ENCODE measurements at regions not wholly inside any gene's neighbourhood (a gene's known extent, or its start where the extent isn't known, plus 50 kb on each side); places are given as distances from the start of the nearest gene placed in this dataset.
"Not testable (repeated sequence)": the region's sequence is repeated elsewhere in the genome, so short reads cannot be mapped to it uniquely, and the experiment has no call there.

GRCh38 chr10:60527676-60528075 lies 138.0 kb upstream of the ANK3 start:
- in situ Hi-C loops (cut with MboI; ENCODE audit: low pct_unique_long_range_greater_than_20kb, low sequenced_read_pairs, unreplicated experiment) = no loop called here
- no peak for TF ChIP-seq CTCF (IDR thresholded peaks at IDR 0.05; ENCODE audit: extremely low read depth, insufficient read depth, missing control alignments)
- no peak for DNase-seq (ENCODE audit: low spot score)

GRCh38 chr10:60525716-60526585 lies 136.3 kb upstream of the ANK3 start:
- no peak for DNase-seq (ENCODE audit: low spot score)
- in situ Hi-C loops (cut with MboI; ENCODE audit: low pct_unique_long_range_greater_than_20kb, low sequenced_read_pairs, unreplicated experiment) = no loop called here
- TF ChIP-seq CTCF (IDR thresholded peaks at IDR 0.05; ENCODE audit: extremely low read depth, insufficient read depth, missing control alignments) = no peak

- in situ Hi-C loops (cut with MboI; ENCODE audit: low pct_unique_long_range_greater_than_20kb, low sequenced_read_pairs, unreplicated experiment) = no loop called here
- DNase-seq (ENCODE audit: low spot score) = no peak
- no peak for TF ChIP-seq CTCF (IDR thresholded peaks at IDR 0.05; ENCODE audit: extremely low read depth, insufficient read depth, missing control alignments)
Measured at GRCh38 chr10:60524541-60524940, 134.9 kb upstream of the ANK3 start.

GRCh38 chr10:60523371-60523770 lies 133.7 kb upstream of the ANK3 start:
- DNase-seq (ENCODE audit: low spot score); in situ Hi-C loops (cut with MboI; ENCODE audit: low pct_unique_long_range_greater_than_20kb, low sequenced_read_pairs, unreplicated experiment): not testable (repeated sequence)

- TF ChIP-seq CTCF (IDR thresholded peaks at IDR 0.05; ENCODE audit: extremely low read depth, insufficient read depth, missing control alignments) = no peak
- no peak for DNase-seq (ENCODE audit: low spot score)
- in situ Hi-C loops (cut with MboI; ENCODE audit: low pct_unique_long_range_greater_than_20kb, low sequenced_read_pairs, unreplicated experiment) = no loop called here
Measured at GRCh38 chr10:60522617-60523016, 132.9 kb upstream of the ANK3 start.

GRCh38 chr10:60521974-60522405 lies 132.3 kb upstream of the ANK3 start:
- in situ Hi-C loops (cut with MboI; ENCODE audit: low pct_unique_long_range_greater_than_20kb, low sequenced_read_pairs, unreplicated experiment) = no loop called here
- DNase-seq (ENCODE audit: low spot score) = no peak

More at GRCh38 chr10:60521974-60522405, 132.3 kb upstream of the ANK3 start:
- TF ChIP-seq CTCF (IDR thresholded peaks at IDR 0.05; ENCODE audit: extremely low read depth, insufficient read depth, missing control alignments) = no peak

Data from GM13977 (cell line).